Immature natural killer cell (primary cell): ENCODE measurements at regions not wholly inside any gene's neighbourhood (a gene's known extent, or its start where the extent isn't known, plus 50 kb on each side); places are given as distances from the start of the nearest gene placed in this dataset.
"Not testable (repeated sequence)": the region's sequence is repeated elsewhere in the genome, so short reads cannot be mapped to it uniquely, and the experiment has no call there.

ENCODE experiments used
- DNase-seq, 3 donors: peaks; one replicate each; pipeline ENCODE4 v3.0.0; 2022; ENCODE audit warnings: mixed read lengths in 1 of 3
- H3K27ac Mint-ChIP-seq, 6 donors: one replicate each; pipeline ENCODE4 v1.8.0; 2020; ENCODE audit warnings: mixed read lengths in 6 of 6, mild to moderate bottlenecking in 5 of 6, inconsistent platforms in 4 of 6, moderate library complexity in 3 of 6
- H3K27me3 Mint-ChIP-seq, 3 donors: one replicate each; pipeline ENCODE4 v1.8.0; 2020 to 2021; ENCODE audit warnings: low read depth in 3 of 3, mild to moderate bottlenecking in 3 of 3, mixed read lengths in 3 of 3, moderate library complexity in 3 of 3, inconsistent platforms in 1 of 3
- H3K36me3 Mint-ChIP-seq, 3 donors: one replicate each; pipeline ENCODE4 v1.8.0; 2020; ENCODE audit warnings: mixed read lengths in 3 of 3, inconsistent platforms in 2 of 3, mild to moderate bottlenecking in 2 of 3
- H3K4me1 Mint-ChIP-seq, 2 donors: one replicate each; pipeline ENCODE4 v1.8.0; 2020; ENCODE audit warnings: inconsistent platforms in 2 of 2, mild to moderate bottlenecking in 2 of 2, mixed read lengths in 2 of 2, moderate library complexity in 1 of 2
- H3K4me3 Mint-ChIP-seq, 5 donors: one replicate each; pipeline ENCODE4 v1.8.0; 2020; ENCODE audit warnings: mild to moderate bottlenecking in 5 of 5, mixed read lengths in 5 of 5, inconsistent platforms in 3 of 5, moderate library complexity in 3 of 5
- H3K9me3 Mint-ChIP-seq, 6 donors: one replicate each; pipeline ENCODE4 v1.8.0; 2020; ENCODE audit warnings: mild to moderate bottlenecking in 6 of 6, mixed read lengths in 6 of 6, inconsistent platforms in 4 of 6, moderate library complexity in 3 of 6

- H3K4me1 Mint-ChIP-seq, result no peaks in the 10 kb centered on the region
- H3K9me3 Mint-ChIP-seq, result peaks cover 3 to 13% (median 6%) of the 10 kb centered on the region in 6 donors
- no peak for DNase-seq
- peaks cover 0 to 2% (median 2%) of the 10 kb centered on the region in 3 donors for H3K27me3 Mint-ChIP-seq
- no peak overlapping the region for H3K4me3 Mint-ChIP-seq
- H3K27ac Mint-ChIP-seq, result no peak overlapping the region
- peaks cover 13 to 29% (median 29%) of the 10 kb centered on the region in 3 donors for H3K36me3 Mint-ChIP-seq
Measured at GRCh38 chr1:119191325-119191724, 50.9 kb upstream of the WARS2 start.

GRCh38 chr1:119204197-119204960 is 63.9 kb upstream of the WARS2 start:
- Mint-ChIP-seq H3K27me3 (no peaks in the 10 kb centered on the region), H3K4me3 (no peak overlapping the region), H3K36me3 (peaks cover 0 to 4% (median 0%) of the 10 kb centered on the region in 3 donors), H3K27ac (no peak overlapping the region), H3K4me1 (no peaks in the 10 kb centered on the region), H3K9me3 (peaks cover 0 to 17% (median 12%) of the 10 kb centered on the region in 6 donors)
- no peak for DNase-seq

- H3K4me3 Mint-ChIP-seq, result no peak overlapping the region
- no peaks in the 10 kb centered on the region for H3K27me3 Mint-ChIP-seq
- H3K36me3 Mint-ChIP-seq, result peaks cover 0 to 4% (median 0%) of the 10 kb centered on the region in 3 donors
- H3K9me3 Mint-ChIP-seq, result peaks cover 0 to 11% (median 8%) of the 10 kb centered on the region in 6 donors
- no peak overlapping the region for H3K27ac Mint-ChIP-seq
- H3K4me1 Mint-ChIP-seq, result no peaks in the 10 kb centered on the region
- DNase-seq, result no peak
Measured at GRCh38 chr1:119204961-119205357, 64.5 kb upstream of the WARS2 start.

- DNase-seq, result no peak
- Mint-ChIP-seq H3K4me1 (no peaks in the 10 kb centered on the region), H3K27ac (no peak overlapping the region), H3K9me3 (peaks cover 0 to 9% (median 5%) of the 10 kb centered on the region in 6 donors), H3K27me3 (peaks cover 0 to 2% (median 0%) of the 10 kb centered on the region in 3 donors), H3K4me3 (no peak overlapping the region), H3K36me3 (peaks cover 0 to 4% (median 4%) of the 10 kb centered on the region in 3 donors)
Measured at GRCh38 chr1:119209061-119209460, 68.6 kb upstream of the WARS2 start.

GRCh38 chr1:119209596-119210295 is 69.3 kb upstream of the WARS2 start:
- H3K36me3 Mint-ChIP-seq, result peaks cover 0 to 4% (median 4%) of the 10 kb centered on the region in 3 donors
- no peaks in the 10 kb centered on the region for H3K4me1 Mint-ChIP-seq
- no peak for DNase-seq

GRCh38 chr1:119210296-119210649 is 69.8 kb upstream of the WARS2 start:
- no peak overlapping the region for H3K4me3 Mint-ChIP-seq
- H3K27ac Mint-ChIP-seq, result no peak overlapping the region
- DNase-seq, result no peak
- no peaks in the 10 kb centered on the region for H3K4me1 Mint-ChIP-seq
- H3K36me3 Mint-ChIP-seq, result peaks cover 0 to 4% (median 4%) of the 10 kb centered on the region in 3 donors
- H3K9me3 Mint-ChIP-seq, result peaks cover 0 to 10% (median 5%) of the 10 kb centered on the region in 6 donors
- H3K27me3 Mint-ChIP-seq, result peaks cover 0 to 2% (median 0%) of the 10 kb centered on the region in 3 donors

More at GRCh38 chr1:119209596-119210295, 69.3 kb upstream of the WARS2 start:
- peaks cover 0 to 10% (median 5%) of the 10 kb centered on the region in 6 donors for H3K9me3 Mint-ChIP-seq
- H3K4me3 Mint-ChIP-seq, result no peak overlapping the region
- peaks cover 0 to 2% (median 0%) of the 10 kb centered on the region in 3 donors for H3K27me3 Mint-ChIP-seq
- H3K27ac Mint-ChIP-seq, result no peak overlapping the region

GRCh38 chr1:119213213-119213612 is 72.8 kb upstream of the WARS2 start:
- H3K9me3 Mint-ChIP-seq, result peaks cover 0 to 11% (median 2%) of the 10 kb centered on the region in 6 donors
- not testable (repeated sequence) for H3K27me3 Mint-ChIP-seq, H3K4me3 Mint-ChIP-seq, H3K36me3 Mint-ChIP-seq, H3K4me1 Mint-ChIP-seq, DNase-seq, H3K27ac Mint-ChIP-seq

- H3K27ac Mint-ChIP-seq, H3K27me3 Mint-ChIP-seq, H3K4me3 Mint-ChIP-seq, H3K4me1 Mint-ChIP-seq, H3K36me3 Mint-ChIP-seq, DNase-seq: not testable (repeated sequence)
- H3K9me3 Mint-ChIP-seq, result peaks cover 0 to 11% (median 2%) of the 10 kb centered on the region in 6 donors
Measured at GRCh38 chr1:119214961-119215360, 74.5 kb upstream of the WARS2 start.

GRCh38 chr1:119217309-119217828 is 76.9 kb upstream of the WARS2 start:
- no peaks in the 10 kb centered on the region for H3K4me1 Mint-ChIP-seq
- peaks cover 0 to 9% (median 5%) of the 10 kb centered on the region in 3 donors for H3K36me3 Mint-ChIP-seq
- H3K4me3 Mint-ChIP-seq, result no peak overlapping the region
- peaks cover 0 to 6% (median 3%) of the 10 kb centered on the region in 3 donors for H3K27me3 Mint-ChIP-seq
- peaks cover 0 to 9% (median 1%) of the 10 kb centered on the region in 6 donors for H3K9me3 Mint-ChIP-seq
- no peak for DNase-seq
- H3K27ac Mint-ChIP-seq, result no peak overlapping the region

GRCh38 chr1:119219711-119220110 is 79.3 kb upstream of the WARS2 start:
- Mint-ChIP-seq H3K4me3 (no peak overlapping the region), H3K27me3 (peaks cover 0 to 6% (median 1%) of the 10 kb centered on the region in 3 donors), H3K36me3 (peaks cover 0 to 9% (median 5%) of the 10 kb centered on the region in 3 donors), H3K4me1 (no peaks in the 10 kb centered on the region), H3K27ac (no peak overlapping the region), H3K9me3 (peaks cover 0 to 5% (median 0%) of the 10 kb centered on the region in 6 donors)
- DNase-seq, result no peak

GRCh38 chr1:119220991-119221390 is 80.5 kb upstream of the WARS2 start:
- H3K27me3 Mint-ChIP-seq, result peaks cover 0 to 6% (median 1%) of the 10 kb centered on the region in 3 donors
- peaks cover 0 to 5% (median 0%) of the 10 kb centered on the region in 6 donors for H3K9me3 Mint-ChIP-seq
- H3K36me3 Mint-ChIP-seq, result peaks cover 0 to 9% (median 5%) of the 10 kb centered on the region in 3 donors
- no peak overlapping the region for H3K4me3 Mint-ChIP-seq
- H3K4me1 Mint-ChIP-seq, result no peaks in the 10 kb centered on the region
- H3K27ac Mint-ChIP-seq, result no peak overlapping the region
- DNase-seq, result no peak

- Mint-ChIP-seq H3K4me1 (no peaks in the 10 kb centered on the region), H3K27me3 (peaks cover 0 to 6% (median 1%) of the 10 kb centered on the region in 3 donors), H3K27ac (no peak overlapping the region), H3K36me3 (peaks cover 0 to 9% (median 5%) of the 10 kb centered on the region in 3 donors), H3K4me3 (no peak overlapping the region), H3K9me3 (peaks cover 0 to 3% (median 0%) of the 10 kb centered on the region in 6 donors)
- DNase-seq, result no peak
Measured at GRCh38 chr1:119222271-119222670, 81.8 kb upstream of the WARS2 start.

GRCh38 chr1:119225265-119225664 is 84.8 kb upstream of the WARS2 start:
- Mint-ChIP-seq H3K4me1 (no peaks in the 10 kb centered on the region), H3K9me3 (peaks cover 0 to 3% (median 0%) of the 10 kb centered on the region in 6 donors), H3K4me3 (no peak overlapping the region), H3K27ac (no peak overlapping the region), H3K27me3 (peaks cover 0 to 4% (median 0%) of the 10 kb centered on the region in 3 donors), H3K36me3 (no peaks in the 10 kb centered on the region)
- DNase-seq, result no peak

GRCh38 chr1:119225831-119226230 is 85.4 kb upstream of the WARS2 start:
- H3K27me3 Mint-ChIP-seq, result peaks cover 0 to 1% (median 0%) of the 10 kb centered on the region in 3 donors
- peaks cover 0 to 3% (median 0%) of the 10 kb centered on the region in 6 donors for H3K9me3 Mint-ChIP-seq
- no peak for DNase-seq
- H3K36me3 Mint-ChIP-seq, result no peaks in the 10 kb centered on the region
- H3K4me3 Mint-ChIP-seq, result no peak overlapping the region
- H3K27ac Mint-ChIP-seq, result no peak overlapping the region
- no peaks in the 10 kb centered on the region for H3K4me1 Mint-ChIP-seq
